Dendritic cell treated with granulocyte-macrophage colony-stimulating factor and Interleukin-4, amounts not matched to agents 40 ng/mL and 50 ng/mL, for 4 days (primary cell): ENCODE measurements at regions not wholly inside any gene's neighbourhood (a gene's known extent, or its start where the extent isn't known, plus 50 kb on each side); places are given as distances from the start of the nearest gene placed in this dataset.

Source experiments
- H3K27ac Mint-ChIP-seq: one replicate; pipeline ENCODE4 v1.8.0; 2022; ENCODE audit warnings: mild to moderate bottlenecking, mixed read lengths
- H3K27me3 Mint-ChIP-seq: one replicate; pipeline ENCODE4 v1.8.0; 2022; ENCODE audit warnings: mild to moderate bottlenecking, mixed read lengths
- H3K36me3 Mint-ChIP-seq: one replicate; pipeline ENCODE4 v1.8.0; 2022; ENCODE audit warnings: low read depth, mixed read lengths
- H3K4me1 Mint-ChIP-seq: one replicate; pipeline ENCODE4 v1.8.0; 2022; ENCODE audit warnings: low read depth, mixed read lengths
- H3K4me3 Mint-ChIP-seq: one replicate; pipeline ENCODE4 v1.8.0; 2022; ENCODE audit warnings: mild to moderate bottlenecking, moderate library complexity, mixed read lengths
- H3K9me3 Mint-ChIP-seq: one replicate; pipeline ENCODE4 v1.8.0; 2022; ENCODE audit warnings: mixed read lengths
- intact Hi-C: fragments of 100-400 bp; cut with micrococcal nuclease; formaldehyde crosslinking; loops from one replicate; pipeline ENCODE4 v1.15.0; 2022

DNA sequence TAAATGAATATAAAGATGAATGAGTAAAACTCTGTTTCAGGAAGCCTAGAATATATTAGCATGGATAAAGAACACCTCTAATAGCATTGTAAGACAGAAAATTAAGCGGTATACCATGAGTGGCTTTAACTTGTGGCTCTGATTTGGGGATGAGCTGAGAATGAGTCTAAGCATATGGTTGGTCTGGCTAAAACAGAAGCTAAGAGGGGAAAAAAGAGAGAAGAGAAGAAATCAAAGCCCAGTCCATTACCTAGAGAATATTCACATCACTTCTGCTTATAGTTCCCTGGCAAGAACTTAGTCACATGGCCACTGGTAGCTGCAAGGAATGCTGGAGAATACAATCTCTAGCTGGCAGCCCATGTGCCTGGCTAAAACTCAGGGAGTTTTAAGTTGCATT, 414.5 kb downstream of the PRDM5 start:
- Mint-ChIP-seq H3K27me3 (no peaks in the 10 kb centered on the region), H3K4me1 (no peaks in the 10 kb centered on the region), H3K27ac (no peak overlapping the region), H3K36me3 (no peaks in the 10 kb centered on the region), H3K9me3 (peaks cover 34% of the 10 kb centered on the region), H3K4me3 (no peak overlapping the region)
- intact Hi-C loops: no loop called here

- peaks cover 33% of the 10 kb centered on the region for H3K9me3 Mint-ChIP-seq
- H3K36me3 Mint-ChIP-seq: no peaks in the 10 kb centered on the region
- H3K27ac Mint-ChIP-seq: no peak overlapping the region
- H3K4me1 Mint-ChIP-seq: no peaks in the 10 kb centered on the region
- no peaks in the 10 kb centered on the region for H3K27me3 Mint-ChIP-seq
- intact Hi-C loops: no loop called here
- no peak overlapping the region for H3K4me3 Mint-ChIP-seq
Measured at GRCh38 chr4:120506536-120506935, 416.0 kb downstream of the PRDM5 start.

GRCh38 chr4:120498678-120499077, 423.8 kb downstream of the PRDM5 start:
- Mint-ChIP-seq H3K4me3 (no peak overlapping the region), H3K27me3 (no peaks in the 10 kb centered on the region), H3K4me1 (no peaks in the 10 kb centered on the region), H3K9me3 (peaks cover 27% of the 10 kb centered on the region), H3K36me3 (no peaks in the 10 kb centered on the region), H3K27ac (no peak overlapping the region)
- intact Hi-C loops: no loop called here

DNA sequence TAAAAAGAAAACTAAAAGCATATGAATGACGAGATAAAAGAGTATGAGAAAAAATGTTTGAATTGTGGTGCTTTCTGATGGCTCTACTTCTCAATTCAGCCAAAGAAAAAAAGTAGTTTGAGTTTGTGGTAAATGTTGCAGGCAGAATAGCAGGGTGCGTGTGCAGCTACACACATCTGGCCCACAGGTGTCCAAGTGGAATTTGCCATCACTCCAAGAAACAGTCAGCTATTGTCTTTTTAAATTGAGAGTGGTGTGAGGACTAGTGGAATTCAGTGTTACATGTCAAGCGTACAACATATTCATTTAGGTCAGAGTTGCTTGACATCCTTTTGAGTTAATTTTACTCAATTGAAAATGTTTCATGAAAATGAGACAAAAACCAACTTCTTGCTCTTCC, 424.8 kb upstream of the MAD2L1 start:
- H3K36me3 Mint-ChIP-seq: no peaks in the 10 kb centered on the region
- H3K4me1 Mint-ChIP-seq: no peaks in the 10 kb centered on the region
- no peak overlapping the region for H3K4me3 Mint-ChIP-seq
- H3K9me3 Mint-ChIP-seq: peaks cover 8% of the 10 kb centered on the region
- no peaks in the 10 kb centered on the region for H3K27me3 Mint-ChIP-seq
- no peak overlapping the region for H3K27ac Mint-ChIP-seq
- intact Hi-C loops: no loop called here

- H3K36me3 Mint-ChIP-seq: no peaks in the 10 kb centered on the region
- no peak overlapping the region for H3K4me3 Mint-ChIP-seq
- no peak overlapping the region for H3K27ac Mint-ChIP-seq
- no peaks in the 10 kb centered on the region for H3K4me1 Mint-ChIP-seq
- intact Hi-C loops: no loop called here
- H3K9me3 Mint-ChIP-seq: peaks cover 12% of the 10 kb centered on the region
- no peaks in the 10 kb centered on the region for H3K27me3 Mint-ChIP-seq
Measured at GRCh38 chr4:120481756-120482155, 415.1 kb upstream of the MAD2L1 start.

DNA sequence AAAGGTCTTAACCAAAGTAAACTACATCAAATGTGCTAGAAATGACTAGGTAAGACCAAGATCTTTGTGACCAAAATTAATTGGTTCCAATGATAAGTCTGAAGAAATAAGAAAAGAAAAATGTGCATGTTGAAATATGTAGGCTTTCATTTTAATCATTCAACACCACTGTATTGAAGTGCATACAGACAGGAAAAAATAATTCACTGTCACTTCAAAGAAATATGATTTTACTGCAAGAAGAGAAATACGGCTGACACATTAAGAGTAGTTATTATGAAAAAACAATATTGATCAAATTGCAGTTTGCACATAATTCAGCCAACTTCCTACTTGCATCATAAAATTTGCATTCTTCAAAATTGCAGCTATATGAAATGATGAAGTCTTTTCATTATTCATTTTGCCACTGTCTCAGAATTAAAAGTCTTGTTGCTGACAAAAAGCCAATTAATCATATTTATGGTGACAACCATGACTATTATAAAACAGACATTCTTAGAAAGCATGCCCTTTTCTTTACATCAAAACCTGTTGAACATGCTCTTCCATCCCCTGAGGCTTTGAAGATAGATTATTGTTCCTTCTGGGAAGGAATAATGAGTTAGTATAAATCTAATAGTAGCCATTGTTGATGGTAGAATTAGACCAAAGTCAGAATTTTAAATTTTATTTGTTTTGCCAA, 405.9 kb upstream of the MAD2L1 start:
- Mint-ChIP-seq H3K4me3 (no peak overlapping the region), H3K27ac (no peak overlapping the region), H3K27me3 (no peaks in the 10 kb centered on the region), H3K9me3 (peaks cover 8% of the 10 kb centered on the region), H3K36me3 (no peaks in the 10 kb centered on the region), H3K4me1 (no peaks in the 10 kb centered on the region)
- intact Hi-C loops: no loop called here

DNA sequence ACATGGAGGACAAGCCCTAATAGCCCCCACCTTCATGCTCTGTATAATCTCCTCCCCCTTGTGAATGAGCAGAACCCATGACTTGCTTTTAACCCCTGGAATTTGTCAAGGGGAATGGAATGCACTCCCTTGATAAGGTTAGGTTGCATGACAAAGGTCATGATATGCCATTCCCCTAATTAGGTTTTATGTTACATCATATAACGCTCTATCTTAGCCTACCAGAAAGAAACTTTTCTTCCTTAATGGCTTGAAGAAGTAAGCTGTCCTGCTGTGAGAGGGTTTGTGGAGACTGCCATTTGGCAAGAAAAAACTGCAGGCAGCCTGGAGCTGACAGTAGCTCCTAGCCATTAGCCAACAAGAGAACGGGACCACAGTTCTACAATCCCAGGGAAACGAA, 399.8 kb upstream of the MAD2L1 start:
- Mint-ChIP-seq H3K27ac (no peak overlapping the region), H3K36me3 (no peaks in the 10 kb centered on the region), H3K27me3 (no peaks in the 10 kb centered on the region), H3K9me3 (peaks cover 25% of the 10 kb centered on the region), H3K4me1 (no peaks in the 10 kb centered on the region), H3K4me3 (no peak overlapping the region)
- intact Hi-C loops: no loop called here

DNA sequence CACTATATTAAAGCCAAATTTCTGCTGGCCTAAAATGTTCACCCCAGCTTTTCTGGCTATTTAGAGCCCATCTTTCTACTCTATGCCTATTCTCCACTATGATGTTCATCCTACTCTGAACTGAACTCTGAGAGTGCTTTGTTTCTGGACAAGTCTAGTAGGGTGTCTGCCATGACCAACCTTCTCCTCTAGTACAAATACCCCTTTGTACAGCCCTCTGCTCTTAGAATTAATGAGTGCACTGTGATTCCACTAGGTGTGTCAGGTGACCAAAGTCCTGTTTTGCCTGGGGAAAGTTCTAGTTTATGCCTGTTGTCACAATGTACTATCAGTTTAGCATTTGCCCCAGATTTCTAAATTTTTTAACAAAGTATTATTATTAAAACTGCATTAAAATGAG, 388.1 kb upstream of the MAD2L1 start:
- Mint-ChIP-seq H3K36me3 (no peaks in the 10 kb centered on the region), H3K9me3 (peaks cover 2% of the 10 kb centered on the region), H3K27me3 (no peaks in the 10 kb centered on the region), H3K4me3 (no peak overlapping the region), H3K4me1 (no peaks in the 10 kb centered on the region), H3K27ac (no peak overlapping the region)
- intact Hi-C loops: no loop called here

DNA sequence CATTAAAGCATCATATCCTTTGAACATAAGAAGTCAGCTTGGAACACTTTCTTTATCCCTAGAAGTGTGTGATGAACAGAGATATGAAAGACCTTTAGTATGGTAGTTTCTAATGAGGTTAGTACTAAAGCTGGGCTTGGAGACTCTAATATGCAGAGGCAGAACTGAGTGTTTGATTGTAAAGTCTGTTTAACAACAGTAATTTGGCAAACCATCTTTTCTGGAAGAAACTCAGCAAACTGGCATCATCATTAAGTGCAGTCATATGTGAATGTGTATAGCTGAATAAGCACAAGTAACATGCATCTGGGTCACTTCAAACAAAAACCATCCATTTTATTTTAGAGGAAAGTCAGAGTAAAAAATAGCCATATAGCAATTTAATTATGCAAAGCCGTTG, 385.9 kb upstream of the MAD2L1 start:
- H3K27me3 Mint-ChIP-seq: no peaks in the 10 kb centered on the region
- no peaks in the 10 kb centered on the region for H3K9me3 Mint-ChIP-seq
- intact Hi-C loops: no loop called here
- H3K36me3 Mint-ChIP-seq: no peaks in the 10 kb centered on the region
- no peak overlapping the region for H3K4me3 Mint-ChIP-seq
- H3K4me1 Mint-ChIP-seq: no peaks in the 10 kb centered on the region
- H3K27ac Mint-ChIP-seq: no peak overlapping the region

DNA sequence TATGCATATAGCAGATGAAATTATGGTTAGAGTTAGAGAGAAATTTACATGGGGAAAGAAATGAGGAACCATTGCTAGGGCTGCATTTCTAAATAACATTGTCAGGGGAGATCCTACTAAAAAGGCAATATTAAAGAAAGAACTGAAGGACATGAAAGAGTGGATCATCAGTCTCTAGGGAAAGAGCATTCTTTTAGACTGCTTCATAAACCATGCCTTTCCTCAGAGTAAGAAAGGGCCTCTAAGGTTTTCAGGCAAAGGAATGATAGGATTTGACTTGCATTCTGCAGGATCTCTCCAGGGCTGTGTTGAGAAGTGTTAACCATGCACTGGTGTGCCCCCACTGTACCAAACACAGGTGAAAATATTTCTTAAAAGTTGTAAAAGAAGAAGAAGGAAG, 385.4 kb upstream of the MAD2L1 start:
- no peak overlapping the region for H3K4me3 Mint-ChIP-seq
- H3K27me3 Mint-ChIP-seq: no peaks in the 10 kb centered on the region
- intact Hi-C loops: no loop called here
- H3K27ac Mint-ChIP-seq: no peak overlapping the region
- no peaks in the 10 kb centered on the region for H3K4me1 Mint-ChIP-seq
- H3K9me3 Mint-ChIP-seq: no peaks in the 10 kb centered on the region
- H3K36me3 Mint-ChIP-seq: no peaks in the 10 kb centered on the region

DNA sequence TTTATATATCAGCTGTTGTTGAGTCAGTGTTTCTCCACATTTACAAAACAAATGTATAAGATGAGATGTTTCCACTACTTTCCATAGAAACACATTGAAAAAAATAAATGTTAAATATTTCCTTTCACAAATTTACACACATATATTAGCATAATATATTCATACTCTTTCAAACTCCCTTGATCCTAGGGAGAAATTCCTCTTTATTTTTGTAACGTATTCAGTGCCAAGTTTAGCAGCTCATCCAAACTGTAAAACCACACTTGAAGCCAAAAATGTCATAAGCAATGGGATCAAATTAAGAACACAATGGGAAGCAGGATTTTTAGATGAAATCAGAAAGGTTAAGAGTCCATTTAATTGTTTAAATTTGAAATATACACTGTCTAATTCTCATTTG, 381.1 kb upstream of the MAD2L1 start:
- H3K36me3 Mint-ChIP-seq: no peaks in the 10 kb centered on the region
- no peak overlapping the region for H3K4me3 Mint-ChIP-seq
- intact Hi-C loops: no loop called here
- H3K4me1 Mint-ChIP-seq: no peaks in the 10 kb centered on the region
- no peak overlapping the region for H3K27ac Mint-ChIP-seq
- no peaks in the 10 kb centered on the region for H3K9me3 Mint-ChIP-seq
- no peaks in the 10 kb centered on the region for H3K27me3 Mint-ChIP-seq

DNA sequence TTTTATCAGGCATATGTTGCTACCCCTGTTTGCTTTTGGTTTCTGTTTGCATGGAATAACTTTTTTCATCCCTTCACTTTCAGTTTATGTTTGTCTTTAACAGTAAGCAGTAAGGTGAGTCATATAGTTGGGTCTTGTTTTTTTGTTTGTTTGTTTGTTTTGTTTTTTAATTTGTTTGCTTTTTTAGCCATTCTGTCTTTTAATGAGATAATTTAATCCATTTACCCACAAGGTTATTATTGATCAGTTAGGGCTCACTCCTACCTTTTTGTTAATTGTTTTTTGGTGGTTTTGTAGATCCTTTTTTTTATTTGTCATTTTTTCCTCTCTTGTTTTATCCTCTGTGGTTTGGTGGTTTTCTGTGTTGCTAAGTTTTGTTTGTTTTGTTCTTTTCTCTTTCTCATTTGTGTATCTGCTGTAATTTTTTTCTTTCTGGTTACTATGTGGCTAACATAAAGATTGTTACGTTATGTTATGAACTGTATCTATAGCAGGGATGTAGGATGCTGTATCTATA, 379.5 kb upstream of the MAD2L1 start:
- H3K36me3 Mint-ChIP-seq: no peaks in the 10 kb centered on the region
- H3K4me3 Mint-ChIP-seq: no peak overlapping the region
- no peak overlapping the region for H3K27ac Mint-ChIP-seq
- H3K4me1 Mint-ChIP-seq: no peaks in the 10 kb centered on the region
- H3K27me3 Mint-ChIP-seq: no peaks in the 10 kb centered on the region
- H3K9me3 Mint-ChIP-seq: no peaks in the 10 kb centered on the region
- intact Hi-C loops: no loop called here

- intact Hi-C loops: no loop called here
- Mint-ChIP-seq H3K4me1 (no peaks in the 10 kb centered on the region), H3K27ac (no peak overlapping the region), H3K27me3 (no peaks in the 10 kb centered on the region), H3K4me3 (no peak overlapping the region), H3K9me3 (no peaks in the 10 kb centered on the region), H3K36me3 (no peaks in the 10 kb centered on the region)
Measured at GRCh38 chr4:120445186-120445585, 378.5 kb upstream of the MAD2L1 start.

- Mint-ChIP-seq H3K4me3 (no peak overlapping the region), H3K27me3 (no peaks in the 10 kb centered on the region), H3K27ac (no peak overlapping the region), H3K36me3 (no peaks in the 10 kb centered on the region), H3K4me1 (no peaks in the 10 kb centered on the region), H3K9me3 (no peaks in the 10 kb centered on the region)
- intact Hi-C loops: no loop called here
Measured at GRCh38 chr4:120443116-120443515, 376.5 kb upstream of the MAD2L1 start.

DNA sequence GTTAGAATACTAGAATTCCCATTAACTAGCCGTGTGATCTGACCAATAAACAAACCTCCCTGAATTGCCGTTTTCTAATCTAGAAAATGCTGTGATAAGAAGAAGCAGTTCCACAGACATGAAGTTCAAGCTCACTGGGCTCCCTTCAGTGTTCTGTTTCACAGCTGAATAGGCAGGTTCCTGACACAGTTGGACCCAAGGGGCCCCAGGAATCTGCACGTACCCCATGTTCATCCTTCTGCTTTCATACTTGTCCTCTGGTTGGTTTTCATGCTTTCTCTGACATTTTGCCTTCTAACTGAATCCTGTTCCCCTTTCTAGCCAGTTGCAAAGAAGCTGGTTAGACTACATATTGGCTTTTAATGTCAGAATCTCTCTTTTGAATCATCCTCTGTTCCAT, 374.1 kb upstream of the MAD2L1 start:
- no peaks in the 10 kb centered on the region for H3K36me3 Mint-ChIP-seq
- H3K27ac Mint-ChIP-seq: no peak overlapping the region
- H3K4me1 Mint-ChIP-seq: no peaks in the 10 kb centered on the region
- H3K4me3 Mint-ChIP-seq: no peak overlapping the region
- intact Hi-C loops: no loop called here
- H3K9me3 Mint-ChIP-seq: no peaks in the 10 kb centered on the region
- H3K27me3 Mint-ChIP-seq: no peaks in the 10 kb centered on the region
